Endothelial cell of umbilical vein (primary cell): ENCODE measurements at regions not wholly inside any gene's neighbourhood (a gene's known extent, or its start where the extent isn't known, plus 50 kb on each side); places are given as distances from the start of the nearest gene placed in this dataset.

Experiments used
- BruUV-seq: library from RNA; stranded (reverse); fragments of 400-500 nt; replicated peaks from 2 replicates; lab custom pipeline; 2021; lab: Mats Ljungman, UMichigan
- CTCF ChIA-PET: fragments of 300-600, 350-600 bp; sonication (Branson Sonifier 250); formaldehyde crosslinking; loops from one replicate; lab custom pipeline; 2021; ENCODE audit warnings: antibody characterized with exemption, inconsistent platforms; lab: Charles Lee
- POLR2A ChIA-PET: fragments of 300-600, 350-600 bp; sonication (Branson Sonifier 250); formaldehyde crosslinking; loops from one replicate; lab custom pipeline; 2021; ENCODE audit warnings: antibody characterized with exemption, inconsistent platforms; lab: Charles Lee
- DNase-seq: peaks from one replicate; pipeline ENCODE4 v3.0.0-alpha.2; 2011; ENCODE audit warnings: low read depth, low spot score
- FAIRE-seq: peaks from 2 replicates; lab custom pipeline; 2011; peaks lifted over from hg19 to GRCh38; lab: Jason Lieb, UNC
- H2AFZ ChIP-seq: 2 replicates; pipeline ENCODE4 v1.6.0; 2012; ENCODE audit warnings: low read depth, low read length, control low read depth, inconsistent platforms
- H3K27ac ChIP-seq: 2 replicates; pipeline ENCODE4 v1.5.1; 2011; ENCODE audit warnings: low read depth, mild to moderate bottlenecking, control low read depth, low read length, moderate library complexity; ENCODE audit not compliant: insufficient read depth
- H3K27me3 ChIP-seq, 2 experiments: 2 replicates each; pipeline versions ENCODE4 v1.6.0 to v1.6.1; 2011; ENCODE audit warnings: low read length in 2 of 2, mixed read lengths in 1 of 2; ENCODE audit not compliant: control insufficient read depth in 2 of 2, insufficient read depth in 2 of 2
- H3K36me3 ChIP-seq, 2 experiments: 2 replicates in 1 of 2; 3 replicates in 1 of 2; pipeline ENCODE4 v1.5.1; 2011; ENCODE audit warnings: low read length in 2 of 2, mild to moderate bottlenecking in 1 of 2, moderate library complexity in 1 of 2; ENCODE audit not compliant: control insufficient read depth in 2 of 2, insufficient read depth in 2 of 2; ENCODE audit errors: extremely low read depth in 1 of 2
- H3K4me1 ChIP-seq: 3 replicates; pipeline ENCODE4 v1.5.1; 2011; ENCODE audit warnings: mild to moderate bottlenecking, low read length; ENCODE audit not compliant: control insufficient read depth, insufficient read depth; ENCODE audit errors: extremely low read depth
- H3K4me2 ChIP-seq: 2 replicates; pipeline ENCODE4 v1.6.1; 2011; ENCODE audit warnings: low read length, control low read depth, mixed read lengths; ENCODE audit not compliant: insufficient read depth
- H3K4me3 ChIP-seq, 3 experiments: fragments of 200-600 bp in 1 of 3; sonication (generic), shearing (Covaris generic) in 1 of 3; replicated peaks in 1 of 3; 2 replicates each; pipeline ENCODE4 v1.5.1; 2011 to 2016; ENCODE audit warnings: control low read depth in 3 of 3, low read length in 3 of 3, mild to moderate bottlenecking in 2 of 3, inconsistent platforms in 1 of 3, low read depth in 1 of 3, moderate library complexity in 1 of 3; ENCODE audit not compliant: insufficient read depth in 1 of 3
- H3K79me2 ChIP-seq: 2 replicates; pipeline ENCODE4 v1.6.0; 2012; ENCODE audit warnings: low read length, inconsistent platforms; ENCODE audit not compliant: control insufficient read depth, insufficient read depth
- H3K9ac ChIP-seq: replicated peaks from 2 replicates; pipeline ENCODE3; 2011; ENCODE audit warnings: low read length, control low read depth; ENCODE audit not compliant: insufficient read depth; ENCODE audit errors: extremely low read depth
- H3K9me1 ChIP-seq: replicated peaks from 3 replicates; pipeline ENCODE4 v1.6.0; 2011; ENCODE audit warnings: mild to moderate bottlenecking, low read length; ENCODE audit not compliant: control insufficient read depth, insufficient read depth; ENCODE audit errors: extremely low read depth
- H3K9me3 ChIP-seq: replicated peaks from 2 replicates; pipeline ENCODE4 v1.5.1; 2012; ENCODE audit warnings: low read length, inconsistent platforms; ENCODE audit not compliant: control insufficient read depth, insufficient read depth
- H4K20me1 ChIP-seq: replicated peaks from 2 replicates; pipeline ENCODE3; 2011; ENCODE audit warnings: mild to moderate bottlenecking, low read length; ENCODE audit not compliant: control insufficient read depth, insufficient read depth; ENCODE audit errors: extremely low read depth
- EZH2 ChIP-seq: IDR thresholded peaks from 2 replicates; pipeline ENCODE4 v1.6.1; 2012; ENCODE audit warnings: borderline replicate concordance, low read depth, mild to moderate bottlenecking, moderate library complexity, low read length, inconsistent platforms; ENCODE audit not compliant: severe bottlenecking
- FOS ChIP-seq: IDR thresholded peaks from 2 replicates; pipeline ENCODE4 v1.6.1; 2011; ENCODE audit warnings: mild to moderate bottlenecking, low read length, moderate library complexity, borderline replicate concordance; ENCODE audit not compliant: insufficient read depth
- GATA2 ChIP-seq: IDR thresholded peaks from 2 replicates; pipeline ENCODE4 v1.7.0; 2011; ENCODE audit warnings: low read depth, mild to moderate bottlenecking, moderate library complexity, mixed read lengths, low read length; ENCODE audit not compliant: insufficient read length, insufficient read depth
- JUN ChIP-seq: IDR thresholded peaks from 2 replicates; pipeline ENCODE4 v1.6.1; 2011; ENCODE audit warnings: borderline replicate concordance, low read depth; ENCODE audit not compliant: insufficient read length, insufficient read depth
- MAX ChIP-seq: IDR thresholded peaks from 2 replicates; pipeline ENCODE4 v1.6.1; 2011; ENCODE audit not compliant: insufficient read depth, insufficient read length
- MYC ChIP-seq: IDR thresholded peaks from one replicate; pipeline ENCODE4 v1.6.1; 2011; ENCODE audit warnings: mild to moderate bottlenecking, low read depth, low read length
- POLR2A ChIP-seq: IDR thresholded peaks from 2 replicates; pipeline ENCODE4 v1.6.1; 2012; ENCODE audit warnings: low read depth, mild to moderate bottlenecking, control low read depth, low read length
- POLR2AphosphoS5 ChIP-seq: IDR thresholded peaks from 2 replicates; pipeline ENCODE4 v1.6.1; 2012; ENCODE audit warnings: low read depth, mild to moderate bottlenecking, control low read depth, low read length, moderate library complexity; ENCODE audit not compliant: insufficient read depth
- dilution Hi-C: fragments of 300-500 bp; cut with MboI; formaldehyde crosslinking; loops from one replicate; pipeline ENCODE4 v1.15.0; 2019; ENCODE audit warnings: low sequenced_read_pairs; ENCODE audit not compliant: extremely low pct_ligation_motif_present
- intact Hi-C: fragments of 100-400 bp; cut with micrococcal nuclease; formaldehyde crosslinking; loops from one replicate; pipeline ENCODE4 v1.10.0; 2022
- TF ChIP-seq, protein P1 (sequence below), 2 donors: IDR thresholded peaks; 1 replicate in 1 of 2; 2 replicates in 1 of 2; pipeline ENCODE4 v1.5.1; 2011; ENCODE audit warnings: low read length in 2 of 2, mild to moderate bottlenecking in 2 of 2, moderate library complexity in 2 of 2, control low read depth in 1 of 2, inconsistent platforms in 1 of 2, low read depth in 1 of 2; ENCODE audit not compliant: insufficient read depth in 1 of 2; ENCODE audit errors: extremely low read depth in 1 of 2

DNA sequence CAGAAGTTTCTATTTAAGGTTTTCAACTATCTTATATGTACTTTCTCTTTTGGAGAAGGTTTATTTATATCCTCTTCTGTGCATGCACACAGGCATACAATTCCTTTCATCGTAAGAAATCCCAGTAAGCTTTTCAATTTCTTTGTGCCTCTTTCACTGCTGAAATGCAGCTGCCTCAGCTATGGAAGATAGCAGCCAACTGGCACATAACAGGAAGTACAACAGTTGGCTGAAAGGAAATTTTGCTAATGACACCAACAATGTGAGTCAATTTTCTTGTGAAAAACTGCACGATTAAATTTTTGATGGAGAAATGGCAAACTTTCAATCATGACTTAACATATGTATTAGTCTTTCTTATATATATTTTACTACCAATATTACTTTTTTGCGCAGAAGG is 74.5 kb upstream of the PAQR3 start:
- no peak for FAIRE-seq
- BruUV-seq: no TSS peak
- dilution Hi-C loops: no loop called here

More for the DNA sequence above, 74.5 kb upstream of the PAQR3 start:
- H3K4me3 ChIP-seq: no peak overlapping the region
- H2AFZ ChIP-seq: no peak overlapping the region
- DNase-seq: no peak
- H3K9me3 ChIP-seq: no peaks in the 10 kb centered on the region
- no peaks in the 10 kb centered on the region for H3K79me2 ChIP-seq
- no peaks in the 10 kb centered on the region for H3K27me3 ChIP-seq
- POLR2A ChIA-PET: no interaction called here
- H4K20me1 ChIP-seq: no peaks in the 10 kb centered on the region
- no peak for TF ChIP-seq EZH2
- TF ChIP-seq GATA2: no peak
- no peak for TF ChIP-seq FOS
- TF ChIP-seq MYC: no peak
- no peak for TF ChIP-seq MAX
- TF ChIP-seq POLR2AphosphoS5: no peak
- TF ChIP-seq JUN: no peak
- no peak for TF ChIP-seq POLR2A
- TF ChIP-seq, protein P1, sequence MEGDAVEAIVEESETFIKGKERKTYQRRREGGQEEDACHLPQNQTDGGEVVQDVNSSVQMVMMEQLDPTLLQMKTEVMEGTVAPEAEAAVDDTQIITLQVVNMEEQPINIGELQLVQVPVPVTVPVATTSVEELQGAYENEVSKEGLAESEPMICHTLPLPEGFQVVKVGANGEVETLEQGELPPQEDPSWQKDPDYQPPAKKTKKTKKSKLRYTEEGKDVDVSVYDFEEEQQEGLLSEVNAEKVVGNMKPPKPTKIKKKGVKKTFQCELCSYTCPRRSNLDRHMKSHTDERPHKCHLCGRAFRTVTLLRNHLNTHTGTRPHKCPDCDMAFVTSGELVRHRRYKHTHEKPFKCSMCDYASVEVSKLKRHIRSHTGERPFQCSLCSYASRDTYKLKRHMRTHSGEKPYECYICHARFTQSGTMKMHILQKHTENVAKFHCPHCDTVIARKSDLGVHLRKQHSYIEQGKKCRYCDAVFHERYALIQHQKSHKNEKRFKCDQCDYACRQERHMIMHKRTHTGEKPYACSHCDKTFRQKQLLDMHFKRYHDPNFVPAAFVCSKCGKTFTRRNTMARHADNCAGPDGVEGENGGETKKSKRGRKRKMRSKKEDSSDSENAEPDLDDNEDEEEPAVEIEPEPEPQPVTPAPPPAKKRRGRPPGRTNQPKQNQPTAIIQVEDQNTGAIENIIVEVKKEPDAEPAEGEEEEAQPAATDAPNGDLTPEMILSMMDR (IDR thresholded peaks at IDR 0.05; ENCODE audit: extremely low read depth in 1 of 2, insufficient read depth in 1 of 2, low read depth in 1 of 2, low read length in 2 of 2): no peak
- H3K9me1 ChIP-seq: no peaks in the 10 kb centered on the region
- no peak overlapping the region for H3K27ac ChIP-seq
- no peaks in the 10 kb centered on the region for H3K4me1 ChIP-seq
- H3K36me3 ChIP-seq: no peaks in the 10 kb centered on the region
- no peak overlapping the region for H3K9ac ChIP-seq
- H3K4me2 ChIP-seq: no peak overlapping the region
- intact Hi-C loops: no loop called here
- CTCF ChIA-PET: interaction anchor here (1.0 kb wide), 1 partner anchor 28 kb away, joined by 3 read pairs; no protein-coding TSS in a partner anchor
